ENCODE measurements at regions not wholly inside any gene's neighbourhood (a gene's known extent, or its start where the extent isn't known, plus 50 kb on each side); places are given as distances from the start of the nearest gene placed in this dataset.

DNA sequence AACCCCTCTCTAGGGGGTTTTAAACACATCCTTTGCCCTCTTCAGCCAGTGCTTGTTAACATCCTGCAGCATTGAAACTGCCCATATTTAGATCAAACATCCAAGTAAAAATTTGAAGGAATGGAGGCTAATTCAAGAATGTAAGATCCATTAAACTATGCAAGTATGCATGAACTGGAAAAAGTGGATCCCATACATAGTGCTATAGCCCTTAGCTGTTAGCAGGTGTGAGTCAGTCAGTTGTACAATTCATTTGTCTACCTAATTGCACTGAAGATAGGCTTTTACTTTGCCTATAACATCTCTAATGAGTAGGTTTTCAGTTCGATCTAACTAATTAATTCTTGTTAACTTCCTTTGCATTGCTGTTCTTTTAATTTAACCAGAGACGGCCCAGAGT, 270.9 kb downstream of the LMO4 start:
- CTCF ChIA-PET = no interaction called here
- POLR2A ChIA-PET = no interaction called here

DNA sequence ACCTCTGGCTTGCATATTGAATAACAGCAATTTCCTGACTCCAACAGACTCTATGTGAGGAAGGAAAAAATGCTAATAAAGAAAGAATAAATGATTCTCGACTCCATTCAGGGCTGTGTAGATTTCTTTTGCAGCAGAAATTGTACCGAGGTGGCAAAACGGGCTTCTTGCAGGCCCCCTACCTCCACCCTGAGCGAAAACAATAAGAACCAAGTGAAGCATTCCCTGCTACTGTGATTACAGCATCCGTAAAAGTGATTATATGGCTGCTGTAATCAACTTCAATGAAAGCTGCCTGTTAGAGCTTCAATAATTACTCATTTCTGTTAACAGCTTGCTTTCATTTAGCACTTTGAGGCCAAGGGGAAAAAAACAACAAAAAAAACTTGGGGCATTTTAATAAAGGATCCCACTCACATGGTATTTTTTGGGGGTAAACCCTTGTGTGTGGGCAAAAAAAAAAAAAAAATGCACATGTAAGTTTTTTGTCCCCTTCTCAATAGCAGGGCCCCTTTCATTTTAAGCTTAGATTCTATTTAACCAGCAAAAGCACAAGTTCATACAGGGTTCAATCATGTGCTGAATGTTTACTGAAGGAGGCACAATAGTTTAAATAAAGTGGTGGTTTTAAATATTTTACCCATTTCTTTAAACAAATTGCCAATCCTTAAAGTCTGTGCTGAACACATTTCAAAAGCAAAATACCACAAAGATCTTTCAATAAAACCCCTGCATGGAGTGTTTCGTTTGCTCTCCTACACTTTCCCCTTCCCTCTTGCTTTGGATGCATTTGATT, 271.6 kb downstream of the LMO4 start:
- TF ChIP-seq, protein P1, sequence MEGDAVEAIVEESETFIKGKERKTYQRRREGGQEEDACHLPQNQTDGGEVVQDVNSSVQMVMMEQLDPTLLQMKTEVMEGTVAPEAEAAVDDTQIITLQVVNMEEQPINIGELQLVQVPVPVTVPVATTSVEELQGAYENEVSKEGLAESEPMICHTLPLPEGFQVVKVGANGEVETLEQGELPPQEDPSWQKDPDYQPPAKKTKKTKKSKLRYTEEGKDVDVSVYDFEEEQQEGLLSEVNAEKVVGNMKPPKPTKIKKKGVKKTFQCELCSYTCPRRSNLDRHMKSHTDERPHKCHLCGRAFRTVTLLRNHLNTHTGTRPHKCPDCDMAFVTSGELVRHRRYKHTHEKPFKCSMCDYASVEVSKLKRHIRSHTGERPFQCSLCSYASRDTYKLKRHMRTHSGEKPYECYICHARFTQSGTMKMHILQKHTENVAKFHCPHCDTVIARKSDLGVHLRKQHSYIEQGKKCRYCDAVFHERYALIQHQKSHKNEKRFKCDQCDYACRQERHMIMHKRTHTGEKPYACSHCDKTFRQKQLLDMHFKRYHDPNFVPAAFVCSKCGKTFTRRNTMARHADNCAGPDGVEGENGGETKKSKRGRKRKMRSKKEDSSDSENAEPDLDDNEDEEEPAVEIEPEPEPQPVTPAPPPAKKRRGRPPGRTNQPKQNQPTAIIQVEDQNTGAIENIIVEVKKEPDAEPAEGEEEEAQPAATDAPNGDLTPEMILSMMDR (IDR thresholded peaks at IDR 0.05; ENCODE audit: control extremely low read depth, extremely low read depth, low read depth, missing control alignments) = no peak
- POLR2A ChIA-PET = no interaction called here
- CTCF ChIA-PET = no interaction called here
- no peak for DNase-seq (ENCODE audit: extremely low spot score)

More for the DNA sequence above, 270.9 kb downstream of the LMO4 start:
- TF ChIP-seq, protein P1 (IDR thresholded peaks at IDR 0.05; ENCODE audit: control extremely low read depth, extremely low read depth, low read depth, missing control alignments) = no peak
- DNase-seq (ENCODE audit: extremely low spot score) = no peak

DNA sequence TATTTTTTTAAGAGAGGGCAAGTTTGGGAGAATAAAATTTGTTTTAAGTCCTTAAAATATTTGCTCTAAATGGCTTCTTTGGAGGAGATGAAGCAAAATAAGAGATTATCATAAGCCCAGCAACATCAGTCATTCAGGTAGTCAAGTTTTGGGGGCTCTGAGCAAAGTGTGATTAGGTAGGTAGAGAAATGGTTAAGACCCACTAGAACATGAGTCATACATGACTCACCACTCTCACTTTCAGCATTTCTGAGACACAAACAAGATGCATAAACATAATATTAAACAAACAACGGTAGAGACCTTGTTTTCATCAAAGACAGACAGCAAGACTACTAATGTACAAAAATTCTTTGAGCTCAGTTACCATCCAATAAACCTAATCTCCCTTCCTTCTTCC, 272.2 kb downstream of the LMO4 start:
- ChIA-PET CTCF (no interaction called here), POLR2A (no interaction called here)
- DNase-seq (ENCODE audit: extremely low spot score) = no peak
- TF ChIP-seq, protein P1 (IDR thresholded peaks at IDR 0.05; ENCODE audit: control extremely low read depth, extremely low read depth, low read depth, missing control alignments) = no peak

DNA sequence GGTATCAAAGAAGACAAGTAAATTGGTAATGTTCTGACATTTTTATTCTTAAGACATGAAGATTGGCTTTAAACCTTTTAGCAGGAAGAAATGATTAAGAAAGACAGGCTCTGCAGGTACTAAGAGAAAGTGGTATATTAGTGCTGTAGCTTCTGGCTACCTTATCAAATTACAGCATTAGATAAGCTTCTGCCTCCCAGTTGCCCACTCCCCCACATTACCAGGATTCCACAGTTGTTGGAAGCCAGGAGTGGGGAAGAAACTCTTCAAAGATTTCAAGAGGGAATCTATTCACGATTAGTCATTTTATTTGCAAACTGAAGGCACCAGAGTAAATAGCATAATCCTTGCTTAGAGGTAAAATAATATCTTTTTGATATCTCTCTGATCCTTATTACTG, 274.9 kb downstream of the LMO4 start:
- TF ChIP-seq, protein P1 (IDR thresholded peaks at IDR 0.05; ENCODE audit: control extremely low read depth, extremely low read depth, low read depth, missing control alignments) = no peak
- CTCF ChIA-PET = no interaction called here
- DNase-seq (ENCODE audit: extremely low spot score) = no peak
- POLR2A ChIA-PET = no interaction called here

DNA sequence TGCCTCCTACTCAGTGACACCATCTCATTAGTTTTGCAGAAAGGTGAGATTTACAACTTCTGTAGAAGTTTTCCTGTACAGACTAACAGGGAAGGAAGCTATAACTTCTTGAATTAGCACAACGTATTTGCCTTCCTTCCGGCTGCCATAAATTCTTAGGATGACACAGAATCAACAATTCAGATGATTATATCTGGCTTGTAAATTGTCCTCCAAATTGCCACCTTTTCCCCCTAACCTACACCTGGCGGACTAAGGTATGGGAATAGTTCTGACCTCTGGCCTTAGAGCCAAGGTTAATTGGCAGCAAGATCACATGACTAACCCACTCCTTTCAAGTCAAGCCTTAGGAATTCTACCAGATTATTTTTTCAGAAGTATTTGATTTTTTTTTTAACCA, 284.3 kb downstream of the LMO4 start:
- POLR2A ChIA-PET = no interaction called here
- TF ChIP-seq, protein P1 (IDR thresholded peaks at IDR 0.05; ENCODE audit: control extremely low read depth, extremely low read depth, low read depth, missing control alignments) = no peak
- CTCF ChIA-PET = interaction anchor here (1.5 kb wide), 1 partner anchor 49 kb away, joined by 3 read pairs; no protein-coding TSS in a partner anchor
- no peak for DNase-seq (ENCODE audit: extremely low spot score)

DNA sequence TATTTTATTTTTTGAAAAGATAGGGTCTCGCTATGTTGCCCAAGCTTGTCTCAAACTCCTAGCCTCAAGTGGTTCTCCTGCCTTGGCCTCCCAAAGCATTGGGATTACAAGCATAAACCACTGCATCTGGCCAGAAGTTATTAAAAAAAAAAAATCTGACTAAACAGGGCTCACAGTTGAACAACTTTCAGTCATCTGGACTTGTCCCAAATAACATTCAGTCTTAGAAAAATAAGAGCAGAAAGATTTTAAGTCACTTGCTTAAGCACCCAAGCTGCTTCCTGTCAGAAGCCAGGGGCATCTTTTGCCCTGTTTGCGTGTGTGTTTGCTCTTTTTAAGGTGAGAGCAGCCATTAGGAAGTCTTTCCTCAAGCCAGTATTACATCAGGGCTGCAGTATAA, 286.8 kb downstream of the LMO4 start:
- CTCF ChIA-PET = interaction anchor here (0.8 kb wide), 1 partner anchor 19 kb away, joined by 3 read pairs; no protein-coding TSS in a partner anchor
- TF ChIP-seq, protein P1 (IDR thresholded peaks at IDR 0.05; ENCODE audit: control extremely low read depth, extremely low read depth, low read depth, missing control alignments) = no peak
- POLR2A ChIA-PET = no interaction called here
- no peak for DNase-seq (ENCODE audit: extremely low spot score)

Data from GM10248 (cell line).